ENCODE measurements at regions not wholly inside any gene's neighbourhood (a gene's known extent, or its start where the extent isn't known, plus 50 kb on each side); places are given as distances from the start of the nearest gene placed in this dataset.
"Not testable (repeated sequence)": the region's sequence is repeated elsewhere in the genome, so short reads cannot be mapped to it uniquely, and the experiment has no call there.

- no peak for FAIRE-seq
These were observed 189.9 kb upstream of the NDUFV2 start for GRCh38 chr18:8912348-8913326.

GRCh38 chr18:8913606-8914403 is 188.7 kb upstream of the NDUFV2 start:
- DNase-seq (ENCODE audit: low spot score); FAIRE-seq: not testable (repeated sequence)

More at GRCh38 chr18:8912348-8913326, 189.9 kb upstream of the NDUFV2 start:
- no peak for DNase-seq (ENCODE audit: low spot score)

GRCh38 chr18:8914404-8915264 is 187.9 kb upstream of the NDUFV2 start:
- FAIRE-seq; DNase-seq (ENCODE audit: low spot score): not testable (repeated sequence)

GRCh38 chr18:8920856-8921787 is 181.4 kb upstream of the NDUFV2 start:
- not testable (repeated sequence) for FAIRE-seq; DNase-seq (ENCODE audit: low spot score)

- FAIRE-seq (no peak), DNase-seq (ENCODE audit: low spot score) (no peak)
These were observed 176.0 kb upstream of the NDUFV2 start for GRCh38 chr18:8926464-8926863.

GRCh38 chr18:8928044-8928443 is 174.5 kb upstream of the NDUFV2 start:
- no peak for DNase-seq (ENCODE audit: low spot score)
- FAIRE-seq = no peak

- FAIRE-seq = no peak
- DNase-seq (ENCODE audit: low spot score) = no peak
These were observed 173.4 kb upstream of the NDUFV2 start for GRCh38 chr18:8928847-8929780.

GRCh38 chr18:8930990-8931616 is 171.4 kb upstream of the NDUFV2 start:
- no peak for FAIRE-seq

GRCh38 chr18:8932866-8933265 is 169.6 kb upstream of the NDUFV2 start:
- FAIRE-seq (no peak), DNase-seq (ENCODE audit: low spot score) (no peak)

More at GRCh38 chr18:8930990-8931616, 171.4 kb upstream of the NDUFV2 start:
- DNase-seq (ENCODE audit: low spot score) = no peak

GRCh38 chr18:8933714-8934284 is 168.7 kb upstream of the NDUFV2 start:
- no peak for FAIRE-seq

GRCh38 chr18:8935346-8935745 is 167.2 kb upstream of the NDUFV2 start:
- not testable (repeated sequence) for DNase-seq (ENCODE audit: low spot score); FAIRE-seq

More at GRCh38 chr18:8933714-8934284, 168.7 kb upstream of the NDUFV2 start:
- no peak for DNase-seq (ENCODE audit: low spot score)

- no peak for FAIRE-seq
- DNase-seq (ENCODE audit: low spot score) = no peak
These were observed 165.9 kb upstream of the NDUFV2 start for GRCh38 chr18:8936619-8937018.

- FAIRE-seq (no peak), DNase-seq (ENCODE audit: low spot score) (no peak)
These were observed 165.1 kb upstream of the NDUFV2 start for GRCh38 chr18:8937160-8938094.

- no peak for FAIRE-seq
- DNase-seq (ENCODE audit: low spot score) = no peak
These were observed 163.7 kb upstream of the NDUFV2 start for GRCh38 chr18:8938817-8939216.

GRCh38 chr18:8942021-8942908 is 160.2 kb upstream of the NDUFV2 start:
- FAIRE-seq (peak; percentile 8), DNase-seq (ENCODE audit: low spot score) (no peak)

Data from RCC 7860 (cell line).